ENCODE measurements at regions not wholly inside any gene's neighbourhood (a gene's known extent, or its start where the extent isn't known, plus 50 kb on each side); places are given as distances from the start of the nearest gene placed in this dataset.

DNA sequence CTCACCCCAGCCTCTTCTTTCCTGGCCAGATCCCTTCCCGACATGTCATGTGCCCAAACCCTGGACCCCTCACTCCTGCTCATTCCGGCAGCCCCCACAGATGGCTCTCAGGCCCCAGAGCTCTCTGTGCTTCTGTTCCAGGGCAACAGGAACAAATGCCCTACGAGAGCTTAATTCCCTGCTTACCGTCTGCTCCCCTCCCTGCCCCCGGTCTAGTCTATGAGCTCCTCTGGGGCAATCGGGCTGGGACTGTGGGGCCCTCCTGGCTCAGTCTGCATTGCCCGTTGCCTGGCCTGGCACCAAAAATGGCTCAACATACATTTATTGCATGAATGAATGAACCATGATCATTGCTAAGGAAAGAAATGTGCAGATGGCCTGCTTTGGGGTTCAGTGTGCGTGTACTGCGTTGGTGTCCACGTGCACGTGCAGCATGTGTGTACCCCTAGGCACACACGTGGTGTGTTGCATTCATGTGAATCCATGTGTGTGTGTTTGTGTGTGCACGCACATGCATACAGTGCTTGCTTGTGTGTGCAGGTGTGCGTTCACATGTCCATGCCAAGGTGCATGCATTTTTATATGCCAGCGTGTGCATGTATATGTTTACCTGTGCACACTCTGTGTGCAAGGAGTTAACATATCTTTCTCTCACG, 201.2 kb upstream of the IER5L start:
- H3K36me3 ChIP-seq (ENCODE audit: control insufficient read depth, insufficient read depth, low read length) = no peaks in the 10 kb centered on the region
- H4K20me1 ChIP-seq (ENCODE audit: control insufficient read depth, extremely low read depth, insufficient read depth, low read length) = no peaks in the 10 kb centered on the region
- H2AFZ ChIP-seq (ENCODE audit: low read length) = no peak overlapping the region
- H3K79me2 ChIP-seq (ENCODE audit: control insufficient read depth, insufficient read depth, low read length) = no peaks in the 10 kb centered on the region
- DNase-seq (ENCODE audit: low read depth in 2 of 2) = no peak
- H3K27ac ChIP-seq (ENCODE audit: insufficient read depth, low read length) = no peak overlapping the region
- H3K9me3 ChIP-seq (ENCODE audit: control insufficient read depth, insufficient read depth, low read depth, low read length) = no peaks in the 10 kb centered on the region
- no peak overlapping the region for H3K9ac ChIP-seq (ENCODE audit: insufficient read depth, low read length)
- no peak overlapping the region for H3K4me3 ChIP-seq (replicated peaks in 1 of 4; ENCODE audit: control extremely low read depth in 1 of 4, insufficient read depth in 1 of 4, low read depth in 3 of 4, low read length in 4 of 4)
- H3K4me2 ChIP-seq (ENCODE audit: extremely low read depth, insufficient read depth, low read length) = no peak overlapping the region
- H3K27me3 ChIP-seq (ENCODE audit: control insufficient read depth, insufficient read depth, low read length) = peaks cover 2% of the 10 kb centered on the region
- peak; percentile 7 for TF ChIP-seq EZH2 (IDR thresholded peaks at IDR 0.05; ENCODE audit: low read length, missing control alignments)
- TF ChIP-seq, protein P1, sequence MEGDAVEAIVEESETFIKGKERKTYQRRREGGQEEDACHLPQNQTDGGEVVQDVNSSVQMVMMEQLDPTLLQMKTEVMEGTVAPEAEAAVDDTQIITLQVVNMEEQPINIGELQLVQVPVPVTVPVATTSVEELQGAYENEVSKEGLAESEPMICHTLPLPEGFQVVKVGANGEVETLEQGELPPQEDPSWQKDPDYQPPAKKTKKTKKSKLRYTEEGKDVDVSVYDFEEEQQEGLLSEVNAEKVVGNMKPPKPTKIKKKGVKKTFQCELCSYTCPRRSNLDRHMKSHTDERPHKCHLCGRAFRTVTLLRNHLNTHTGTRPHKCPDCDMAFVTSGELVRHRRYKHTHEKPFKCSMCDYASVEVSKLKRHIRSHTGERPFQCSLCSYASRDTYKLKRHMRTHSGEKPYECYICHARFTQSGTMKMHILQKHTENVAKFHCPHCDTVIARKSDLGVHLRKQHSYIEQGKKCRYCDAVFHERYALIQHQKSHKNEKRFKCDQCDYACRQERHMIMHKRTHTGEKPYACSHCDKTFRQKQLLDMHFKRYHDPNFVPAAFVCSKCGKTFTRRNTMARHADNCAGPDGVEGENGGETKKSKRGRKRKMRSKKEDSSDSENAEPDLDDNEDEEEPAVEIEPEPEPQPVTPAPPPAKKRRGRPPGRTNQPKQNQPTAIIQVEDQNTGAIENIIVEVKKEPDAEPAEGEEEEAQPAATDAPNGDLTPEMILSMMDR (conservative IDR thresholded peaks at IDR 0.05 in 1 of 2, IDR thresholded peaks at IDR 0.05 in 1 of 2; ENCODE audit: low read depth in 1 of 2, low read length in 2 of 2) = no peak
- peaks cover 3% of the 10 kb centered on the region for H3K4me1 ChIP-seq (ENCODE audit: control insufficient read depth, extremely low read depth, insufficient read depth, low read length)

DNA sequence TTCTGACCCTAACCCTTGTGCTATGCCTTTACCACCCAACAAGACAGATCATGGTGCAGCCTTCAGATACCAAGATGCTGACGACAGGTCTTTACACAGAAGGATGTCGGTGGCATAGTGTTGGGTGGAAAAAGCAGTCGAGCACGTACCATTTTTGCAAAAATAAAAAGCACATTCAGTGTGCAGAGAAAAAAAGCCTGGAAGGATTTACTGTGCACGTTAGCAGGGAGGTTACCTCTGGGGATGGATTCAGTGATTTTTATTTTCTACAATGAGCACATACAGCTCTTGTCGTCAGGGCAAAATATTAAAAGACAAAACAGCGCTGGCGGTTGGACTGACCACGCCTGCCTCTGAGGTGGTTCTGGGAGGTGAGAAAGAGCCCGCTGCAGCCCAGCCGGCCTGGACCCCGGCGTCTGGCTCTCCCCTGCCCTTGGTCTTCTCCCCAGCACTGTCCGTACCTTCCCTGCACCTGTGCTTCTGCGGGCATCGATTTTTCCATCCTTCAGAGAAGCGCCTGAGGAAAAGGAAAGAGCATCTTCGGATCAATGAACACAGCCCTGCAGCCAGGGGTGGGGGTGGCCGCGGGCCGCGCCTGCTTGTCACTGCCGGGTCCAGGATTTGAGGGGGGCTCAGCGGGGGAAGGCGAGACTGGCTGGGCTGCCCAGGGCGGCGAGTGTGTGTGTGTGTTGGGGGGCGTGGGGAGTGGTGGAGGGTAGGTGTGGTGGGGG, 200.0 kb upstream of the IER5L start:
- no peak overlapping the region for H3K9ac ChIP-seq (ENCODE audit: insufficient read depth, low read length)
- H3K4me2 ChIP-seq (ENCODE audit: extremely low read depth, insufficient read depth, low read length) = no peak overlapping the region
- DNase-seq (ENCODE audit: low read depth in 2 of 2) = no peak
- H3K9me3 ChIP-seq (ENCODE audit: control insufficient read depth, insufficient read depth, low read depth, low read length) = no peaks in the 10 kb centered on the region
- no peaks in the 10 kb centered on the region for H4K20me1 ChIP-seq (ENCODE audit: control insufficient read depth, extremely low read depth, insufficient read depth, low read length)
- no peak overlapping the region for H3K4me3 ChIP-seq (replicated peaks in 1 of 4; ENCODE audit: control extremely low read depth in 1 of 4, insufficient read depth in 1 of 4, low read depth in 3 of 4, low read length in 4 of 4)
- H3K4me1 ChIP-seq (ENCODE audit: control insufficient read depth, extremely low read depth, insufficient read depth, low read length) = peaks cover 3% of the 10 kb centered on the region
- H3K27ac ChIP-seq (ENCODE audit: insufficient read depth, low read length) = no peak overlapping the region
- no peaks in the 10 kb centered on the region for H3K79me2 ChIP-seq (ENCODE audit: control insufficient read depth, insufficient read depth, low read length)
- peaks cover 2% of the 10 kb centered on the region for H3K27me3 ChIP-seq (ENCODE audit: control insufficient read depth, insufficient read depth, low read length)
- TF ChIP-seq EZH2 (IDR thresholded peaks at IDR 0.05; ENCODE audit: low read length, missing control alignments) = no peak
- TF ChIP-seq, protein P1 (conservative IDR thresholded peaks at IDR 0.05 in 1 of 2, IDR thresholded peaks at IDR 0.05 in 1 of 2; ENCODE audit: low read depth in 1 of 2, low read length in 2 of 2) = no peak
- no peak overlapping the region for H2AFZ ChIP-seq (ENCODE audit: low read length)
- no peaks in the 10 kb centered on the region for H3K36me3 ChIP-seq (ENCODE audit: control insufficient read depth, insufficient read depth, low read length)

DNA sequence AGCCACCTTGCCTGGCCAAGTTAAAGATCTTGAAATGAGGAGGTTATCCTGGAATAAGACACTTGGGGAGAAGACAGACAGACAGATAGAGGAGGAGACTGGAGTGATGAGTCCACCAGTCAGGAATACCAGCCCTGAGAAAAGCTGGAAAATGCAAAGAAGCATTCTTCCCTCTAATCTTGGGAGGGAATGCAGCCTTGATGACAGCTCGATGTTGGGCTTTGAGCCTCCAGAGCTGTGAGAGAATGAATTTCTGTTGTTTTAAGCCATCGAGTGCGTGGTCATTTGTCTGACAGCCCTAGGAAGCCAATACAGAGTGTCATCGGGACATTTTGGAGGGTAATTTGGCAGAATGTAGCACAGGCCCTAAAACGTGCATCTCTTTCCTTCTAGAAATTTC, 199.1 kb upstream of the IER5L start:
- no peak overlapping the region for H3K9ac ChIP-seq (ENCODE audit: insufficient read depth, low read length)
- no peak overlapping the region for H3K27ac ChIP-seq (ENCODE audit: insufficient read depth, low read length)
- no peaks in the 10 kb centered on the region for H3K4me1 ChIP-seq (ENCODE audit: control insufficient read depth, extremely low read depth, insufficient read depth, low read length)
- H3K27me3 ChIP-seq (ENCODE audit: control insufficient read depth, insufficient read depth, low read length) = peaks cover 2% of the 10 kb centered on the region
- no peaks in the 10 kb centered on the region for H4K20me1 ChIP-seq (ENCODE audit: control insufficient read depth, extremely low read depth, insufficient read depth, low read length)
- no peaks in the 10 kb centered on the region for H3K36me3 ChIP-seq (ENCODE audit: control insufficient read depth, insufficient read depth, low read length)
- no peak for DNase-seq (ENCODE audit: low read depth in 2 of 2)
- no peaks in the 10 kb centered on the region for H3K79me2 ChIP-seq (ENCODE audit: control insufficient read depth, insufficient read depth, low read length)
- H3K4me2 ChIP-seq (ENCODE audit: extremely low read depth, insufficient read depth, low read length) = no peak overlapping the region
- TF ChIP-seq, protein P1 (conservative IDR thresholded peaks at IDR 0.05 in 1 of 2, IDR thresholded peaks at IDR 0.05 in 1 of 2; ENCODE audit: low read depth in 1 of 2, low read length in 2 of 2) = no peak
- no peak for TF ChIP-seq EZH2 (IDR thresholded peaks at IDR 0.05; ENCODE audit: low read length, missing control alignments)
- no peak overlapping the region for H2AFZ ChIP-seq (ENCODE audit: low read length)
- no peak overlapping the region for H3K4me3 ChIP-seq (replicated peaks in 1 of 4; ENCODE audit: control extremely low read depth in 1 of 4, insufficient read depth in 1 of 4, low read depth in 3 of 4, low read length in 4 of 4)
- no peaks in the 10 kb centered on the region for H3K9me3 ChIP-seq (ENCODE audit: control insufficient read depth, insufficient read depth, low read depth, low read length)

All from fibroblast of lung (primary cell).